Gastrocnemius medialis (tissue), 4 donors: ENCODE measurements at regions not wholly inside any gene's neighbourhood (a gene's known extent, or its start where the extent isn't known, plus 50 kb on each side); places are given as distances from the start of the nearest gene placed in this dataset.

Experiments
- CTCF ChIP-seq, 5 experiments: fragments of 450-650 bp in 3 of 5; fragments of 200-600 bp in 2 of 5; sonication (generic) in 2 of 5; IDR thresholded peaks in 4 of 5; conservative IDR thresholded peaks in 1 of 5; 1 replicate in 4 of 5; 2 replicates in 1 of 5; pipeline ENCODE4 v1.5.1; 2016 to 2019; ENCODE audit warnings: antibody characterized with exemption in 5 of 5, mild to moderate bottlenecking in 3 of 5, moderate library complexity in 3 of 5
- POLR2A ChIP-seq, 2 donors: fragments of 450-650 bp; IDR thresholded peaks; one replicate each; pipeline ENCODE4 v1.6.1; 2017; ENCODE audit warnings: antibody characterized with exemption in 2 of 2, mild to moderate bottlenecking in 2 of 2, moderate library complexity in 2 of 2

GRCh38 chr6:126133984-126134383, 147.6 kb downstream of the TRMT11 start:
- TF ChIP-seq CTCF (IDR thresholded peaks at IDR 0.05 in 4 of 5, conservative IDR thresholded peaks at IDR 0.05 in 1 of 5) (no peak), POLR2A (IDR thresholded peaks at IDR 0.05) (no peak)
